GM15510 (cell line): ENCODE measurements at regions not wholly inside any gene's neighbourhood (a gene's known extent, or its start where the extent isn't known, plus 50 kb on each side); places are given as distances from the start of the nearest gene placed in this dataset.

Source experiments
- POLR2A ChIP-seq: IDR thresholded peaks from 3 replicates; pipeline ENCODE4 v1.6.1; 2011; ENCODE audit warnings: borderline replicate concordance; ENCODE audit not compliant: insufficient read length; ENCODE audit errors: extremely low read depth

DNA sequence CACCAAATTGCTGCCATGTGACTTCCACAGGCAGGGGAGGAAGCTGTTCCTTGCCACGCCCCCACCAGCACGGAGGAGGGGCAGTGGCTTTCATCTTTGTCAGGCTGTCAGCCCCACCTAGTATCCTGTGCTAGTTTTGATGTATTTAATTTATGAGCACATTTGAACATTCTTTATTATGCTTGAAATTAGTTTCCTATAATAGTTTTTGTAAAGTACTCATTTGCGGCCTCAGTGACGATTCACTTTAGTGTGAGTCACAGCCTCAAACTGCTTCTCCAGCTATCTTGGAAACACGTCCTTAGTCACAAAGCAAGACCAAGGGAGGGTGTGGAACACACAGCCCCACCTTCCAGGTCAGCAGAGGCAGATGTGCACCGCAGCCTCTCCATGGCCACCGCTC lies 239.9 kb upstream of the ATP10A start:
- TF ChIP-seq POLR2A = no peak

DNA sequence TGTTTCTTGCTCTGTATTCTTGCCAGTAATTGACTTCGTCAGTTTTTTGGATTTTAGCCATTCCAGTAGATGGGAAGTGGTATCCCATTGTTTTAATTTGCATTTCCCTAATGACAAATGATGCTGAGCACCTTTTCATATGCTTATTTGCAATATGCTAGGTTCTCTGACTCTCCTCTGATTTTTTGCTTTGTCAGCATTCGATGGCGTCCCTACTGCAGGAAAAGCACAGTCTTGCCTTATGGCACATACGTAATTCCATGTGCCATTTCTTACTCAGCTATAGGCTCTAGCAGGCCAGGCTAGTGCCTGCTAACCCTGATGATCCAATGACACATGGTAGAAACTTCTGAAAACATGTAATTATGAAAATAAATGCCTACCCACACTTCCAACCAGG lies 239.2 kb upstream of the ATP10A start:
- no peak for TF ChIP-seq POLR2A

- no peak for TF ChIP-seq POLR2A
These were observed 238.3 kb upstream of the ATP10A start for GRCh38 chr15:26101443-26101842.

GRCh38 chr15:26098801-26099200 lies 235.7 kb upstream of the ATP10A start:
- TF ChIP-seq POLR2A = no peak

DNA sequence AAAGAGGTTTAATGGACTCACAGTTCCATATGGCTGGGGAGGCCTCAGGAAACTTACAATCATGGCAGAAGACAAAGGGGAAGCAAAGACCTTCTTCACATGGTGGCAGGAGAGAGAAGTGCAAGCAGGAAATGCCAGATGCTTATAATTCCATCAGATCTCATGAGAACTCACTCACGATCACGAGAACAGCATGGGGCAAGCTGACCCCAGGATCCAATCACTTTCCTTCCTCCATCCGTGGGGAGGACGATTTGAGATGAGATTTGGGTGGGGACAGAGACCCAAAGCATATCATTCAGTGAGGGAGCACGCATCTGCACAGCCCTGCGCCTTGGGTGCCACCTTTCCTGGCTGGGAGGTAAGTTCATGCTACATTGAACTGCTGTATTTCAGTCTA lies 234.1 kb upstream of the ATP10A start:
- no peak for TF ChIP-seq POLR2A

DNA sequence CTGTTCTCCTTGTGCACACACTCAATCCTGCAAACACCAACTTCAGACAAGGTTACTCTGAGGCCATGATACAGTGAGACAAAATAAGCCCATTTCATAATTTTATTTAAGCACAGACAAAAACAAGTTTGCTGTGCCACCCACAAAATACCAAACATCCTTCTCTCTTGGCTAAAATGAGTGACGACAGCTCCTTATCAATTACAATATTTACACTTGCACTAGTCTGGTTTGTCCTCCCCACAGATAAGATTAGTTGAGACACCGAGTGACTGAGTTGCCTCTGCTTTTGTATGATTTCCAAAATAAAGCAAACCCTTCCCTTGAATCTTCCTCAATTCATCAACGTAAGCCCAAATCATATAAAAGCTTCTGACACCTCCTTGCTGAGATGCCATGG lies 233.5 kb upstream of the ATP10A start:
- no peak for TF ChIP-seq POLR2A

DNA sequence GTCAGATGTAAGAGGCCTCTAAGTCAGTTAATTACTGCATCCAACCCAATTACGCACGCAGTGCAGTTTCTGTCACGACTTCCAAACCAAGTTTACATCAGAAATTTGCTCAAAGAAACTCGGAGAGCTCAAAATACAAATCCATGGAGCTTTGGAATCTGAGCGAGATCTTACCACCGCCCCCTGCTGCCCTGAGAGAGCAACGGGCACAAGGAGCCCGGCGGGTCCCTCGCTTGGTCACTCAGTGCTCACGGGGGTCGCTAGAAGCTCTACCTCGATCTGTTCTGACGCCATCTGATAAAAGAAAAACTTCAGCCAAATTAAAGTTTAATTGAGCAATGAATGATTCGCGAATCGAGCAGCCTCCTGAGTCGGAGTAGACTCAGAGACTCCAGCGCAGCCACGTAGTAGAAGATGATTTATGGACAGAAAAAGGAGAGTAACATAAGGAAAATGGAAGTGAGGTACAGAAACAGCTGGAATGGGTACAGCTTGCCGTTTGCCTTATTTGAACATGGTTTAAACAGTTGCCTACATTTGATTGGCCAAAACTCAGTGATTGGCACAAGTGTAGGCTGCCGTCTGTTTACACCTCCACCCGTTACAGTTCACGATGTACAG lies 232.7 kb upstream of the ATP10A start:
- no peak for TF ChIP-seq POLR2A

GRCh38 chr15:26091184-26091583 lies 228.1 kb upstream of the ATP10A start:
- TF ChIP-seq POLR2A = no peak

- no peak for TF ChIP-seq POLR2A
These were observed 224.8 kb upstream of the ATP10A start for GRCh38 chr15:26087881-26088280.

- TF ChIP-seq POLR2A = no peak
These were observed 224.3 kb upstream of the ATP10A start for GRCh38 chr15:26087395-26087794.

DNA sequence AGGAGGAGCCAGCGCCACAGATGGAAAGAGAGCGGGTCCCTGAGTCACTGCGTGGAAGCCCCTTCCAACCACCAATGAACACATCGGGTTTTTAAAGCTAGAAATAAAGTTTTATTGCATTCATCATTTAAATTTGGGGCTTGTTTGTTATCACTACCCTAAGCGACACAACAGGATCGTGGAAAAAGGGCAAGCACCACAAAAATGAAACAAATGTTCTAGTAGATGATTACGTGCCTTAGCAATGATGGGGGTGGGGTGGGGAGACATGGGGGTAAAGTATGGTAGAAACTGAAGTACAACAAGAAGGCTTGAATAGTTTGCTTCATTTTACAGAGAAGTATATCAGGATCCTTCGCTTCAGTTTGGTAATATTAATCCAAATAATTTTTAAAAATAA lies 221.6 kb upstream of the ATP10A start:
- TF ChIP-seq POLR2A = no peak

GRCh38 chr15:26083896-26084295 lies 220.8 kb upstream of the ATP10A start:
- no peak for TF ChIP-seq POLR2A

DNA sequence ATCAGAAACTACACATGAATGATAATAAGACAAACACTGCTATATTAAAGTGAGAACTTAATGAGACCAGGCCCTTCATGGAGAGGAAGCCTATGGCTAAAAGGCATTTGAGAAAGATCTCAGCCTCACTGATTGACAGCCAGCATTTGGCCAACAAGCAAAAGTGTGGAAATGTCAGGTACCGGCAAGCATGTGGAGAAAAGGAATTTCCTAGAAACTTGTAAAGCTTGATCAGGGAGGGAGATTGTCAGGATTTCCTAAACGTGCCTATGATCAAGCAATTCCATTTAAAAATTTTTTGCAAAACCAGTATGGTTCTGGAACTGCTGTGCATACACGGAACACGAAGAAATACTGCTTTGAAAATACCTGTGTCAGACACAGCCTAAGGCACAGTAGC lies 220.3 kb upstream of the ATP10A start:
- TF ChIP-seq POLR2A = no peak

- peak; percentile 50 for TF ChIP-seq POLR2A
These were observed 219.3 kb upstream of the ATP10A start for GRCh38 chr15:26082221-26083109.

GRCh38 chr15:26081758-26082220 lies 218.7 kb upstream of the ATP10A start:
- TF ChIP-seq POLR2A = no peak

DNA sequence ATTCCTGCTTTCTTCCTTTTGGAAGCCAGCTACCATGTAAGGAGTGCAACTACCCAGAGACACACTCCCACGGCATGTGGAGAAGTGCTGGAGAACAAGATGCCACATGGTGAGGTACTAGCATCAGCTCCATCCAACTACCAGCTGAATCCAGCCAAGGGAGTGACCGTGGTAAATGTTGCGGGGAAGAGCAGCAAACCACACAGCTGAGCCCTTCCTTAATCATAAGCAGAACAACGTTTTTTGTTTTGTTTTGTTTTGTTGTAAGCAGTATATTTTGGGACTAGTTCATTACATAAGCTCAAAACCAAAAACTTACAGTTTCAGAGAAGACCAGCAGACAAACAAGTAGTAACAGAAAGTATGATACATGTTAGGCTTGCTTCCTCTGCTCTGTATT lies 212.6 kb upstream of the ATP10A start:
- TF ChIP-seq POLR2A = no peak
